Esophagus squamous epithelium (tissue), 4 donors: ENCODE measurements at regions not wholly inside any gene's neighbourhood (a gene's known extent, or its start where the extent isn't known, plus 50 kb on each side); places are given as distances from the start of the nearest gene placed in this dataset.
"Not testable (repeated sequence)": the region's sequence is repeated elsewhere in the genome, so short reads cannot be mapped to it uniquely, and the experiment has no call there.

Experiments
- CTCF ChIP-seq, 6 experiments: fragments of 450-650 bp in 4 of 6; fragments of 200-600 bp in 2 of 6; sonication (generic) in 2 of 6; IDR thresholded peaks; one replicate each; pipeline ENCODE4 v1.5.1; 2016 to 2019; ENCODE audit warnings: antibody characterized with exemption in 6 of 6, mild to moderate bottlenecking in 4 of 6, moderate library complexity in 4 of 6
- POLR2A ChIP-seq, 4 donors: fragments of 450-650 bp; IDR thresholded peaks; one replicate each; pipeline ENCODE4 v1.6.1; 2017; ENCODE audit warnings: antibody characterized with exemption in 4 of 4, mild to moderate bottlenecking in 4 of 4, moderate library complexity in 3 of 4

DNA sequence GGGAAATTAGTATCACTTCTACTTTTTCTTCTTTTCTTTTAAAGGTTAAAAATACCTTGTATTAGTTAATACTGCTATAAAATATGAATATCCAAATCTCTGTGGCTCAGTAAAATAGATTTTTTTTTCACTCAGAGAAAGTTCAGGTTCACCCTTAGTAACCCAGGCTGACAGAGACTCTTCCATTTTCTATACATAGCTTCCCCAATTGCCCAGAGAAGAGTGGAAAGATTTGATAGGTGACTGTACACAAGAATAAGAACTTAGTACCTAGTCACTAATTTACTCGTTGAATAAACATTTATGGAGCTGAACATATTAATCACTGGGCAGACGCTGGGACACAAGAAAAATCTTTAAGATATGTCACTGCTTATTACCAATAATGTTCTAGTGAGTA, 77.2 kb upstream of the AGAP9 start:
- not testable (repeated sequence) for TF ChIP-seq CTCF, POLR2A (IDR thresholded peaks at IDR 0.05)
